ENCODE measurements at regions not wholly inside any gene's neighbourhood (a gene's known extent, or its start where the extent isn't known, plus 50 kb on each side); places are given as distances from the start of the nearest gene placed in this dataset.

DNA sequence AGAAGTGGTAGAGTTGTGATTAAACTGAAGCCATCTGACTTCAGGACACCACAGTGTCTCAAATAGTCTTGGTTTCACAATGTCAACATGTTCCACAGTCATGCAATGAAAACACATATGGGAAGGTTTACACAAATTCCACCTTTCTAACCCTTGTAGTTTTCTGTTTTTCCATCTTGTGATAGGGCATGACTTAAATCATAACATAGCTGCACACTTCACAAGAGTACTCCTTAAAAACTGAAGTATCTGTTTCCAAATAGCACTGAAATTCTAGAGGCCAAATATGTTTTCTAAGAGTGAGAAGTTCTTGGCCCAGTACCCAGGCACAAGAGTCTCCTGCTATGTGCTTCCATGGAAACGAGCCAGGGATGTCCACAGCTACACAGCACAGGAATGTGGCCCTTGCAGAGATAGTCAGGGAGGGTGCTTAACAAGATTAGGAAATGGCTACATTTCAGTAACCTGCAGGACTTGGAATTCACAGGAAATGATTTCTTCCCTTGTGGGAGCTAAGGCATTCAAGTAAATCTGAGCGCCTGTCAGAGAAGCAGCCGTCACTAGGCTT, 269.1 kb downstream of the NDFIP2 start:
- Histone ChIP-seq H3K9me3 (ENCODE audit: insufficient read depth, low read length) (no peaks in the 10 kb centered on the region), H3K9me2 (replicated peaks; ENCODE audit: insufficient read depth, low read length) (no peaks in the 10 kb centered on the region), H3K36me3 (ENCODE audit: low read length) (no peaks in the 10 kb centered on the region), H3K4me3 (ENCODE audit: insufficient read depth, low read length, poor library complexity, severe bottlenecking) (no peak overlapping the region), H3K27me3 (ENCODE audit: low read length) (no peaks in the 10 kb centered on the region), H2AFZ (ENCODE audit: low read depth, low read length, severe bottlenecking) (no peak overlapping the region), H3K9ac (ENCODE audit: low read length) (no peak overlapping the region), H3K79me2 (ENCODE audit: insufficient read depth, low read length) (no peaks in the 10 kb centered on the region), H3K27ac (ENCODE audit: low read depth, low read length) (no peak overlapping the region), H4K20me1 (ENCODE audit: low read depth, low read length) (no peaks in the 10 kb centered on the region), H3K4me2 (ENCODE audit: low read depth, low read length, poor library complexity, severe bottlenecking) (no peak overlapping the region), H3F3A (ENCODE audit: insufficient read depth) (no peaks in the 10 kb centered on the region)
- TF ChIP-seq EZH2phosphoT487 (conservative IDR thresholded peaks at IDR 0.05; ENCODE audit: low read length) = no peak
- TF ChIP-seq, protein P1, sequence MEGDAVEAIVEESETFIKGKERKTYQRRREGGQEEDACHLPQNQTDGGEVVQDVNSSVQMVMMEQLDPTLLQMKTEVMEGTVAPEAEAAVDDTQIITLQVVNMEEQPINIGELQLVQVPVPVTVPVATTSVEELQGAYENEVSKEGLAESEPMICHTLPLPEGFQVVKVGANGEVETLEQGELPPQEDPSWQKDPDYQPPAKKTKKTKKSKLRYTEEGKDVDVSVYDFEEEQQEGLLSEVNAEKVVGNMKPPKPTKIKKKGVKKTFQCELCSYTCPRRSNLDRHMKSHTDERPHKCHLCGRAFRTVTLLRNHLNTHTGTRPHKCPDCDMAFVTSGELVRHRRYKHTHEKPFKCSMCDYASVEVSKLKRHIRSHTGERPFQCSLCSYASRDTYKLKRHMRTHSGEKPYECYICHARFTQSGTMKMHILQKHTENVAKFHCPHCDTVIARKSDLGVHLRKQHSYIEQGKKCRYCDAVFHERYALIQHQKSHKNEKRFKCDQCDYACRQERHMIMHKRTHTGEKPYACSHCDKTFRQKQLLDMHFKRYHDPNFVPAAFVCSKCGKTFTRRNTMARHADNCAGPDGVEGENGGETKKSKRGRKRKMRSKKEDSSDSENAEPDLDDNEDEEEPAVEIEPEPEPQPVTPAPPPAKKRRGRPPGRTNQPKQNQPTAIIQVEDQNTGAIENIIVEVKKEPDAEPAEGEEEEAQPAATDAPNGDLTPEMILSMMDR (IDR thresholded peaks at IDR 0.05; ENCODE audit: insufficient read depth, low read length, poor library complexity, severe bottlenecking) = no peak

DNA sequence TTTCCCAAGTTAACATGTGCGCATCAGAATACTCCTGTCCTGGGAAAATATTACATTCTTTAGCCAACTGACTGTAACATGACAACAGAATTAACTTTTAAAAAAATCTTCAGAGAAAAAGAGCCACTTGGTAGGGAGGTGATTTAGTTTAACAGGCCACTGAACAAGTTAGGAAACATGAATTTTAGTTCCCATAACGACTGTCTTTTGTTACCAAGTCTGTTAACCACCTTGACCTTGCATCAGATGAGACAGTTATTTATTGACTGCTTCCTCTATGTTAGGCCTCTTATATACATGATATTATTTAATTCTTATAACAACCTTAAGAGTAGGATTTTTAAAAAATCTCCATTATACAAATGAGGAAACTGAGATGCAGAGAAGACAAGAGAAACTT, 268.6 kb downstream of the NDFIP2 start:
- H3K4me2 ChIP-seq (ENCODE audit: low read depth, low read length, poor library complexity, severe bottlenecking) = no peak overlapping the region
- H3K79me2 ChIP-seq (ENCODE audit: insufficient read depth, low read length) = no peaks in the 10 kb centered on the region
- no peak overlapping the region for H2AFZ ChIP-seq (ENCODE audit: low read depth, low read length, severe bottlenecking)

DNA sequence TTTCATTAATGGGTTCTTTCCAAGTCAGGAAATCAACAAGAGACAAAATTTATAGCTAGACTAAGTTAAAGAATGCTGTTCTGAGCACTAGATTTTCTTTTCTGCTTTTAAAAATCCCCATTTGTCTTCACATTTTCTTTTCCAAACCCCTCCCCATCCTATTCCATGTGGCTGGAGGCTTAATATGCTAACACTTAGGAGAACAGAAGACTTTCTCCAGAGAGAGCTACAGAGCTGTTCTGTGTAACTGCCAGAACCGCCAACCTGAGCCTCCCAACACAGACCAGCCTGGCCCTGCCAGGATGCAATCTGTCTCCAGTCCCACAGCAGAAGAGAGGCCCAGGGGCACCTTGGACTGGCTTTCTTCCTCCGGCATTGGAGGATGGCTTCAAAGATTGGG, 264.1 kb downstream of the NDFIP2 start:
- H3F3A ChIP-seq (ENCODE audit: insufficient read depth) = no peaks in the 10 kb centered on the region
- H3K79me2 ChIP-seq (ENCODE audit: insufficient read depth, low read length) = no peaks in the 10 kb centered on the region
- TF ChIP-seq, protein P1 (IDR thresholded peaks at IDR 0.05; ENCODE audit: insufficient read depth, low read length, poor library complexity, severe bottlenecking) = no peak
- no peak for TF ChIP-seq EZH2phosphoT487 (conservative IDR thresholded peaks at IDR 0.05; ENCODE audit: low read length)
- no peaks in the 10 kb centered on the region for H3K9me3 ChIP-seq (ENCODE audit: insufficient read depth, low read length)
- no peaks in the 10 kb centered on the region for H3K36me3 ChIP-seq (ENCODE audit: low read length)
- no peak overlapping the region for H3K4me2 ChIP-seq (ENCODE audit: low read depth, low read length, poor library complexity, severe bottlenecking)
- no peak overlapping the region for H2AFZ ChIP-seq (ENCODE audit: low read depth, low read length, severe bottlenecking)
- H4K20me1 ChIP-seq (ENCODE audit: low read depth, low read length) = no peaks in the 10 kb centered on the region
- no peak overlapping the region for H3K27ac ChIP-seq (ENCODE audit: low read depth, low read length)
- H3K4me3 ChIP-seq (ENCODE audit: insufficient read depth, low read length, poor library complexity, severe bottlenecking) = no peak overlapping the region
- H3K27me3 ChIP-seq (ENCODE audit: low read length) = no peaks in the 10 kb centered on the region
- no peaks in the 10 kb centered on the region for H3K9me2 ChIP-seq (replicated peaks; ENCODE audit: insufficient read depth, low read length)
- no peak overlapping the region for H3K9ac ChIP-seq (ENCODE audit: low read length)

More for the DNA sequence above, 268.6 kb downstream of the NDFIP2 start:
- Histone ChIP-seq H3K9me2 (replicated peaks; ENCODE audit: insufficient read depth, low read length) (no peaks in the 10 kb centered on the region), H3K27ac (ENCODE audit: low read depth, low read length) (no peak overlapping the region), H3F3A (ENCODE audit: insufficient read depth) (no peaks in the 10 kb centered on the region), H4K20me1 (ENCODE audit: low read depth, low read length) (no peaks in the 10 kb centered on the region), H3K9ac (ENCODE audit: low read length) (no peak overlapping the region), H3K36me3 (ENCODE audit: low read length) (no peaks in the 10 kb centered on the region), H3K9me3 (ENCODE audit: insufficient read depth, low read length) (no peaks in the 10 kb centered on the region), H3K27me3 (ENCODE audit: low read length) (no peaks in the 10 kb centered on the region), H3K4me3 (ENCODE audit: insufficient read depth, low read length, poor library complexity, severe bottlenecking) (no peak overlapping the region)
- TF ChIP-seq, protein P1 (IDR thresholded peaks at IDR 0.05; ENCODE audit: insufficient read depth, low read length, poor library complexity, severe bottlenecking) = no peak
- no peak for TF ChIP-seq EZH2phosphoT487 (conservative IDR thresholded peaks at IDR 0.05; ENCODE audit: low read length)

Measured in SU-DHL-6 (cell line).